Stimulated activated naive B cell treated with anti-CD40 and anti-IgM and Interleukin-4, amounts not matched to agents 10 μg/mL and 1 μg/mL and 100 μg/mL, for 72 hours (primary cell): ENCODE measurements at regions not wholly inside any gene's neighbourhood (a gene's known extent, or its start where the extent isn't known, plus 50 kb on each side); places are given as distances from the start of the nearest gene placed in this dataset.

Source experiments
- ATAC-seq, 2 donors: fragments of 150-1000 bp; cut with Tn5 transposase; replicated peaks; 2 replicates each; pipeline ENCODE4 v1.10.0; 2021; ENCODE audit warnings: moderate library complexity in 1 of 2
- DNase-seq: peaks from one replicate; pipeline ENCODE4 v3.0.0; 2021
- H3K27ac Mint-ChIP-seq: one replicate; pipeline ENCODE4 v1.8.0; 2022; ENCODE audit warnings: mild to moderate bottlenecking, mixed read lengths
- H3K27me3 Mint-ChIP-seq, 2 donors: one replicate each; pipeline ENCODE4 v1.8.0; 2022; ENCODE audit warnings: mixed read lengths in 2 of 2
- H3K36me3 Mint-ChIP-seq, 2 donors: one replicate each; pipeline ENCODE4 v1.8.0; 2022; ENCODE audit warnings: mixed read lengths in 2 of 2, mild to moderate bottlenecking in 1 of 2
- H3K4me1 Mint-ChIP-seq, 2 donors: one replicate each; pipeline ENCODE4 v1.8.0; 2022; ENCODE audit warnings: mixed read lengths in 2 of 2, mild to moderate bottlenecking in 1 of 2
- H3K4me3 Mint-ChIP-seq, 2 donors: one replicate each; pipeline ENCODE4 v1.8.0; 2022; ENCODE audit warnings: mild to moderate bottlenecking in 2 of 2, mixed read lengths in 2 of 2, moderate library complexity in 1 of 2
- H3K9me3 Mint-ChIP-seq, 2 donors: one replicate each; pipeline ENCODE4 v1.8.0; 2022; ENCODE audit warnings: mixed read lengths in 2 of 2, mild to moderate bottlenecking in 1 of 2

DNA sequence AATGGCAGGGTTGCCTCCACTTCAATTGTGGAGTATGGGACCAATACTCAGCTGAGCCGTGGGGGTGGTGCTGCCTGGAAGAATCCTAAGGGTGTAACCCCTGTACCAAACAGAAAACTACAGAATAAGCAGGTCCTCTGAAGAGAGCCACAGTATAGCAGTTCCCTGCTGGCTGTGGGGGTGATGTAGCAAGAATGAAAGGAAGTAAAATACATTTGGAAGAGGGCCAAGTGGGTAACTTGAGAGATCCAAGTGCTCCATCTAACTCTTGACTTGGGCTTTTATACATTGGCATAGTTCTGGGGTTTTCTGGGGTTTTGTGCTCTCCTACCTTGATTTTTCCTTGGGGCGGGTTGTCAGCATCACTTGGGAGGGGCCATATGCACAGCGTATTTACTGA lies 341.4 kb downstream of the OTOL1 start:
- Mint-ChIP-seq H3K9me3 (peaks cover 0 to 3% of the 10 kb centered on the region in 2 donors), H3K36me3 (no peaks in the 10 kb centered on the region), H3K27me3 (no peaks in the 10 kb centered on the region), H3K4me1 (no peaks in the 10 kb centered on the region), H3K4me3 (no peak overlapping the region), H3K27ac (no peak overlapping the region)
- no peak for ATAC-seq
- DNase-seq, result no peak

- ATAC-seq, result no peak
- DNase-seq, result no peak
These were observed 351.8 kb downstream of the OTOL1 start for GRCh38 chr3:161848376-161848775.

DNA sequence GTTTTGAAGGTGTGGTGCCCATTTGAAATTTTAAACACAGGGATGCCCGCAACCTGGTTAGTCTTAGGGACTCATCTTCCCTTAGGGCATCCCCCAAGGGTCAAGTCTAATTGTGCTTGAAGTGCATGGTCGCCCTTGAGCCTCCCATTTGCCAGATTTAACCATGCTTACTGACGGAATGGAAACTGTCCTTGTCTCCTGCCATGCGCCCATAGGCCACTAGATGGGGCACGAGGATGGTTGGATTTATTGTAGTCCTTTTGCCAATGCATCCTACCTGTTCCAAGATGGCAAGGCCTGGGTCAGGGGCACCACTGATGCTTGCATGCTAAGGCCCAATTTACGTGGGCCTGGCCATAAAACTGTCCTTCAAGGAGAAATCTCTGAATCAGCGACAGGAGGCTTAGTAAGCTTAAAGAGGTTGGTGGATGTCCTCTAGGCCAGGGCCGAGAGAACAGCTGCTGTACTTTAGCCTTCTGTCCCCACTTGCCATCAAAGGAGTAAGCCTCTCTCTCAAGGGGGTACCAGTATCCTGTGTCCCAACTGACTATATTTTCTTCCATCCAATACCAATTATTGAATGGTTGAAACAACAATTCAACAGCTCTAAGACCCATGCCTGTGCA lies 355.4 kb downstream of the OTOL1 start:
- Mint-ChIP-seq H3K9me3 (no peaks in the 10 kb centered on the region), H3K4me1 (peaks cover 0 to 2% of the 10 kb centered on the region in 2 donors), H3K27ac (no peak overlapping the region), H3K36me3 (no peaks in the 10 kb centered on the region), H3K4me3 (no peak overlapping the region), H3K27me3 (no peaks in the 10 kb centered on the region)
- peak; percentile 9 for DNase-seq
- ATAC-seq, result peak; percentile 39 to 44

More at GRCh38 chr3:161848376-161848775, 351.8 kb downstream of the OTOL1 start:
- H3K9me3 Mint-ChIP-seq, result peaks cover 3 to 4% of the 10 kb centered on the region in 2 donors
- H3K36me3 Mint-ChIP-seq, result no peaks in the 10 kb centered on the region
- peaks cover 0 to 2% of the 10 kb centered on the region in 2 donors for H3K4me1 Mint-ChIP-seq
- H3K4me3 Mint-ChIP-seq, result no peak overlapping the region
- no peaks in the 10 kb centered on the region for H3K27me3 Mint-ChIP-seq
- H3K27ac Mint-ChIP-seq, result no peak overlapping the region

DNA sequence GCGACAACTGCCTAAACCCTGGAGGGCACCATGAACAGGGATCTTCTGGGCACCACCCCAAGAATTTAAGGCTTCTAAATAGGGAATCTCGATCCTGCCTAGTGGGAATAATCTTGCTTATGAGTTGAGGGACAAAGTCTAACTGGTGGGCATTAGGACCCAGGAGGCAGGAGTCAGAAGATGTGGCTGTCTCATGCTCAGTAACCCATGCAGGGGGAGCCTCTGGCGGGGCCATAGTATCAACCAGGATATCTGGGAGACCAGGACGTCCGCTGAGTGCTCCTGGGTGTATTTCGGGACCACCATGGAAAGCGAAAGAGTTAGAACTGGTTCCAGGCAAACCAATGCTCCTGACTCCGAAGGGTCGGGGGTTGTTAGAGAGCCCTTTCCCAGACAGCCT lies 356.1 kb downstream of the OTOL1 start:
- Mint-ChIP-seq H3K4me1 (peaks cover 0 to 2% of the 10 kb centered on the region in 2 donors), H3K36me3 (no peaks in the 10 kb centered on the region), H3K27me3 (no peaks in the 10 kb centered on the region), H3K27ac (no peak overlapping the region), H3K4me3 (no peak overlapping the region), H3K9me3 (no peaks in the 10 kb centered on the region)
- DNase-seq (no peak), ATAC-seq (no peak)

DNA sequence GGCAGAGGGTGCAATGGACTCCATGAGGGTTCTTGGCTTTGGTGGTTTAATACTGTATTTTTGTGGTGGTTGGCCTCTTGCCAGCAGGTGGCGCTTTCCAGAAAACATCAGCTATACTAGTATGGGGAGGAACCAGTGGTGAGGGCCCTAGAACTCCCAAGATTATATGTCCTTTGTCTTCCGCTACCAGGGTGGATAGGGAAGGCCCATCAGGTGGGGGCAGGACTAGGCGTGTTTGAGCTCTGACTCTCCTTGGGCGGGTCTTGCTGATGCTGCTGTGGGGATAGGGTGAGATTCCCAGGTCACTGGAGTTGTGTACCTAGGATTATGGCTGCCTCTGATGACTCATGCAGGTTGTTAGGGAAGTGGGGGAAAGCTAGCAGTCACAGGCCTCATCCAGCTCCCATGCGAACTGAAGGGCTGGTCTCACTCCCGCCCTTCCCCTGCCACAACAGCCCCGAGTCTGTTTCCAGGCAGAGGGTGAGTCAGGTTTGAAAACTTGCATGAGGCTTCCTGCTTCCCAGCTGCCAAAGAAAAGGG lies 357.7 kb downstream of the OTOL1 start:
- DNase-seq (peak; percentile 2), ATAC-seq (peak in 1 of 2 donors; percentile 31)
- Mint-ChIP-seq H3K27me3 (no peaks in the 10 kb centered on the region), H3K27ac (no peak overlapping the region), H3K36me3 (no peaks in the 10 kb centered on the region), H3K9me3 (no peaks in the 10 kb centered on the region), H3K4me3 (no peak overlapping the region), H3K4me1 (peaks cover 0 to 2% of the 10 kb centered on the region in 2 donors)

DNA sequence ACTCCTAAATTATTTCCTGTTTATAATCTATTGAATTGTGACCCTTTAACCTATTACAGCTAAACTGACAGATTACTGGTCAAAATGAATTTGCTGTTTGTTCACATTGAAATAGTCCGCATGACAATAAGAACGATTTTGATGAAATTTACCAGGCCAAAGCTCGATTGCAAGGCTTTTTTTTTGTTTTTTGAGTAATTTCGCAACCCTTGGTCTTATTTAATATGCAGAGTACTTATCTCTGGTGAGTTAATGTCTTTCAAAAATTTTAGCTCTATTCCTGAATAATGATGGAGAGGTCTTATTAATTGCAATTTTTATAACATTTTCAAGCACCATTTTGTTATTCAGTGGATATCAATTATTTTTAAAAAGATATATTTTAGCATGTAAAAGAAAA lies 362.4 kb downstream of the OTOL1 start:
- ATAC-seq, result no peak
- no peaks in the 10 kb centered on the region for H3K4me1 Mint-ChIP-seq
- no peaks in the 10 kb centered on the region for H3K27me3 Mint-ChIP-seq
- H3K27ac Mint-ChIP-seq, result no peak overlapping the region
- no peaks in the 10 kb centered on the region for H3K36me3 Mint-ChIP-seq
- no peak for DNase-seq
- no peak overlapping the region for H3K4me3 Mint-ChIP-seq
- no peaks in the 10 kb centered on the region for H3K9me3 Mint-ChIP-seq

- H3K4me3 Mint-ChIP-seq, result no peak overlapping the region
- H3K27ac Mint-ChIP-seq, result no peak overlapping the region
These were observed 363.4 kb downstream of the OTOL1 start for GRCh38 chr3:161859865-161860450.

GRCh38 chr3:161863775-161864174 lies 367.2 kb downstream of the OTOL1 start:
- DNase-seq, result no peak
- no peak for ATAC-seq
- Mint-ChIP-seq H3K27ac (no peak overlapping the region), H3K4me3 (no peak overlapping the region), H3K4me1 (no peaks in the 10 kb centered on the region), H3K36me3 (no peaks in the 10 kb centered on the region), H3K9me3 (no peaks in the 10 kb centered on the region), H3K27me3 (no peaks in the 10 kb centered on the region)

More at GRCh38 chr3:161859865-161860450, 363.4 kb downstream of the OTOL1 start:
- Mint-ChIP-seq H3K9me3 (no peaks in the 10 kb centered on the region), H3K27me3 (no peaks in the 10 kb centered on the region), H3K4me1 (no peaks in the 10 kb centered on the region), H3K36me3 (no peaks in the 10 kb centered on the region)
- DNase-seq, result no peak
- no peak for ATAC-seq

DNA sequence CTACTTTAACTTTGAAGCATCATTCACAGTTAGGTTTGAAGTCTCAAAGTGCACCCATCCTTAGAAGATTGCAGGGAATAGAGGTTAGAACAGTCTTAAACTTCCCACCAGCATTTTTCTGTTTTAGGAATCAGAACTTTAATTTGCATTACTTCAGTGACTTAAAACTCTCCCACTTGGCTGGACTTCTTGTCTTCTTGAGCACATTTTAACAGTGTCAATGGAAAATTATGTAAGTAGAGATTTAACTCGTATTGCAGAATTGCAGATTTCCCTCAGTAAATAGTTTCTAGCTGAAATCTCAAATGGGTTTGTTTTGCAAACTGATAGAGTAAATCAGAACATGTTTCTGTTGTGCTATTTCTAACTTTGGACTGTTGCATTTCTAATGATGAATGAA lies 369.6 kb downstream of the OTOL1 start:
- Mint-ChIP-seq H3K9me3 (peaks cover 0 to under 1% of the 10 kb centered on the region in 2 donors), H3K27me3 (no peaks in the 10 kb centered on the region), H3K4me1 (no peaks in the 10 kb centered on the region), H3K36me3 (no peaks in the 10 kb centered on the region), H3K4me3 (no peak overlapping the region), H3K27ac (no peak overlapping the region)
- no peak for ATAC-seq
- no peak for DNase-seq

DNA sequence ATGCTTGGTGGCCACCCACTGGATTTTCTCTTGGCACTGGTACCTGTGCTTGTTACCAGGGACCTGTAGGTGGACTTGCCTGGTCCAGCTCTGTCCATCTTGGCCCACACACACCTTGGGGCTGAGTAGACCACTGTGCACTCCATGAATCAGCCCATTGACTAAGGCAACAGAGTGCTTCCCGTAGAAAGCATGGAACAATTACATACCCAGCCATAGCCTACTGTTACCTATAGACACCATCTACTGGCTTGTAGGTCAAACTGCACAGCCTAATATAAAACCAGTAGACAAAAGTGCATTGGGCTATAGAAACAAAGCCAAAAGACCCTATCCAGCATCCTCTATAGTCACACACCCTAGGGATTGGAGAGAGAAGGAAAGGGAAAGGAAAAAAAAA lies 378.9 kb downstream of the OTOL1 start:
- ATAC-seq, result no peak
- no peak for DNase-seq
- Mint-ChIP-seq H3K36me3 (no peaks in the 10 kb centered on the region), H3K27ac (no peak overlapping the region), H3K4me1 (no peaks in the 10 kb centered on the region), H3K9me3 (peaks cover 4% of the 10 kb centered on the region in 2 donors), H3K4me3 (no peak overlapping the region), H3K27me3 (no peaks in the 10 kb centered on the region)

DNA sequence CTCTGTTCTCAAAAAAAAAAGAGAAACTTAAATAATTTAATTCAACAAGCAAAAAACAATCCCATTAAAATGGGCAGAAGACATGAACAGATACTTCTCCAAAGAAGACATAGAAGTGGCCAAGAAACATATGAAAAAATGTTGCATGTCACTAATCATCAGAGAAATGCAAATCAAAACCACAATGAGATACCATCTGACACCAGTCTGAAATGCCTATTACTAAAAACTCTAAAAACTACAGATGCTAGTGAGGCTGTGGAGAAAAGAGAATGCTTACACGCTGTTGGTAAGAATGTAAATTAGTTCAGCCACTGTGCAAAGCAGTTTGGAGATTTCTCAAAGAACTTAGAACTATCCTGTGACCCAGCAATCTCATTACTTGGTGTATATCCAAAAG lies 382.9 kb downstream of the OTOL1 start:
- Mint-ChIP-seq H3K4me1 (no peaks in the 10 kb centered on the region), H3K36me3 (no peaks in the 10 kb centered on the region), H3K27ac (no peak overlapping the region), H3K9me3 (peaks cover 7 to 11% of the 10 kb centered on the region in 2 donors), H3K4me3 (no peak overlapping the region), H3K27me3 (no peaks in the 10 kb centered on the region)
- ATAC-seq (no peak), DNase-seq (no peak)

GRCh38 chr3:161884830-161885229 lies 388.2 kb downstream of the OTOL1 start:
- no peak for DNase-seq
- Mint-ChIP-seq H3K36me3 (no peaks in the 10 kb centered on the region), H3K27ac (no peak overlapping the region), H3K4me3 (no peak overlapping the region), H3K27me3 (no peaks in the 10 kb centered on the region), H3K9me3 (peaks cover 12 to 20% of the 10 kb centered on the region in 2 donors), H3K4me1 (no peaks in the 10 kb centered on the region)
- ATAC-seq, result no peak

DNA sequence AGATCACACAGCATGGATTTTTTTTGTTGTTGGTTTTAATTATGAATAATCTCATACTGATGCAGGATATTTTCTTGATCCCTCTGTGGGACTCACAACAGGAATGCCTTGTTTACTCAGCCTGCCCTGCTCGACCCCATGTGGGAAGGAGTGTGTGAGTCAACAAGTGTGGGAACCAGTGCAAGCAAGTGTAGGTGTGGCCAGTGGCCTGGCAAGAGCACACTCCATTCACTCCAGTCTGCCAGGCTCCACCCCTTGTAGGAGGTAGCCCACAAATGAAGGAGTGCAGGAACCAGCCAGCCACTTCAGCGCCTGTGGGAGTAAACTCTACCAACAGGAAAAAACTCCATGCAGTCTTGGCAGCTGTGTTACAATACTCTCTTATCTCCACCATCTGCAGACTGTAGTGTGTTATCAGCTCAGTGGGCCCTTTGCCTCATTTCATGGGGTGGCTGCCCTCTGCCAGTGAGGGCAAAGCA lies 393.6 kb downstream of the OTOL1 start:
- ATAC-seq, result no peak
- DNase-seq, result no peak
- Mint-ChIP-seq H3K27ac (no peak overlapping the region), H3K9me3 (peaks cover 10 to 13% of the 10 kb centered on the region in 2 donors), H3K4me1 (no peaks in the 10 kb centered on the region), H3K4me3 (no peak overlapping the region), H3K36me3 (no peaks in the 10 kb centered on the region), H3K27me3 (no peaks in the 10 kb centered on the region)

- no peaks in the 10 kb centered on the region for H3K4me1 Mint-ChIP-seq
- peaks cover 0 to 9% of the 10 kb centered on the region in 2 donors for H3K9me3 Mint-ChIP-seq
- no peak overlapping the region for H3K27ac Mint-ChIP-seq
- no peak overlapping the region for H3K4me3 Mint-ChIP-seq
- ATAC-seq (no peak), DNase-seq (no peak)
- H3K27me3 Mint-ChIP-seq, result no peaks in the 10 kb centered on the region
- H3K36me3 Mint-ChIP-seq, result no peaks in the 10 kb centered on the region
These were observed 397.4 kb downstream of the OTOL1 start for GRCh38 chr3:161893972-161894371.

DNA sequence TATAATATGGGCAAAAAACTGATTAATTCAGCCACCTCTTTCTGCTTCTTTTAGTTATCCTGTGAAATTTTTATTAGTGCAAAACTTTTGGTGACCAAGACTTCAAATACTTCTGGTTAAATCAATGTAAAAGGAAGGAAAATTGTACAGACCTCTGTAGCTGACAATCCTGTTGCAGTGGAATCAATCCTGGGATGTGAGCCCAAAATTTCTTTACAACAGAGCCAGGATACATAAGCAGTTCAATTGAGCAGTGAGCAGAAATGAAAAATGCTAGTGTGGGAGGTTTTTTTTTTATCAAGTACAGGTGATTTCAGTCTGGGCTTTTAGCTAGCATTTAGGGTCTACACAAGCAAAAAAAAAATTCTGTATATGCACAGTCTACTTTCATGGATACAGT lies 398.0 kb downstream of the OTOL1 start:
- Mint-ChIP-seq H3K36me3 (no peaks in the 10 kb centered on the region), H3K27ac (no peak overlapping the region), H3K9me3 (peaks cover 0 to 9% of the 10 kb centered on the region in 2 donors), H3K27me3 (no peaks in the 10 kb centered on the region), H3K4me3 (no peak overlapping the region), H3K4me1 (no peaks in the 10 kb centered on the region)
- DNase-seq (no peak), ATAC-seq (no peak)
